Memory B cell (primary cell): ENCODE measurements at regions not wholly inside any gene's neighbourhood (a gene's known extent, or its start where the extent isn't known, plus 50 kb on each side); places are given as distances from the start of the nearest gene placed in this dataset.

Experiments
- ATAC-seq: fragments of 150-1000 bp; cut with Tn5 transposase; 2 replicates; pipeline ENCODE4 v1.10.0; 2021; ENCODE audit warnings: low read depth, mild to moderate bottlenecking, moderate library complexity
- DNase-seq, 2 donors: peaks; one replicate each; pipeline ENCODE4 v3.0.0; 2022; ENCODE audit warnings: low spot score in 2 of 2
- H3K27ac Mint-ChIP-seq: one replicate; pipeline ENCODE4 v1.8.0; 2022; ENCODE audit warnings: mild to moderate bottlenecking, moderate library complexity, mixed read lengths
- H3K27me3 Mint-ChIP-seq: one replicate; pipeline ENCODE4 v1.8.0; 2022; ENCODE audit warnings: mixed read lengths
- H3K36me3 Mint-ChIP-seq: one replicate; pipeline ENCODE4 v1.8.0; 2022; ENCODE audit warnings: mild to moderate bottlenecking, mixed read lengths
- H3K4me1 Mint-ChIP-seq: one replicate; pipeline ENCODE4 v1.8.0; 2022; ENCODE audit warnings: mixed read lengths
- H3K4me3 Mint-ChIP-seq: one replicate; pipeline ENCODE4 v1.8.0; 2022; ENCODE audit warnings: mild to moderate bottlenecking, moderate library complexity, mixed read lengths
- H3K9me3 Mint-ChIP-seq: one replicate; pipeline ENCODE4 v1.8.0; 2022; ENCODE audit warnings: mixed read lengths

DNA sequence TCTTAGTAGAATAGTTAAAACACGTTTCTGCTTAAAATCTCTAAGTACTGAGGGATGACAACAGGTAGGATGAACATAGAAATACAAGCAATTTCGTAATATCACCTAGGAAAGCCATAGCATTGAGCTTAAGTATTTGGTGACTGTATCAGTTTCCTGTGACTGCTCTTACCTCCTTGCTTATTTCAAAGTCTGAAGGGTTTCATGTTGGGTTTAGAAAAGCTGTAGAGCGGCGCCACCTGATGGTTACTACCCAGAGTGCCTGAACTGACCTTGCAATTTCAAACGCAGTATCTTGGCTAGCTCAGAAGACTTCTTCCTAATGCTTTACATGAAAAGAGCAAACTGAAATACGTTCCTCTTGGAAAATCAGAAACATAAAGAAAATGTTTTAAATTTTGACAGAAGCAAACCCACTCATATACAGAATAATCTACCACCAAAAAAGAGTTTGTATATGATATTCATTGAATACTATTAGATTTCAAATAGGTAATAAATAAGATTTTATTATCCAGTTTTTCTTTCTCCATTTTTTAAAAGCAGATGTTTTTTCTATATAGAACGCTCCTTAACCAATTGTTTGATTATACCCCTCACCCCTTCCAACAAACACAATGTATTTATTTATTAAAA, 82.3 kb upstream of the RIPOR2 start:
- peaks cover 30% of the 10 kb centered on the region for H3K4me1 Mint-ChIP-seq
- peak overlapping the region; percentile 90 for H3K27ac Mint-ChIP-seq
- DNase-seq (peak; percentile 60 to 78), ATAC-seq (peak; percentile 68)
- peak overlapping the region; percentile 62 for H3K4me3 Mint-ChIP-seq
- no peaks in the 10 kb centered on the region for H3K9me3 Mint-ChIP-seq
- H3K27me3 Mint-ChIP-seq = no peaks in the 10 kb centered on the region
- H3K36me3 Mint-ChIP-seq = no peaks in the 10 kb centered on the region

DNA sequence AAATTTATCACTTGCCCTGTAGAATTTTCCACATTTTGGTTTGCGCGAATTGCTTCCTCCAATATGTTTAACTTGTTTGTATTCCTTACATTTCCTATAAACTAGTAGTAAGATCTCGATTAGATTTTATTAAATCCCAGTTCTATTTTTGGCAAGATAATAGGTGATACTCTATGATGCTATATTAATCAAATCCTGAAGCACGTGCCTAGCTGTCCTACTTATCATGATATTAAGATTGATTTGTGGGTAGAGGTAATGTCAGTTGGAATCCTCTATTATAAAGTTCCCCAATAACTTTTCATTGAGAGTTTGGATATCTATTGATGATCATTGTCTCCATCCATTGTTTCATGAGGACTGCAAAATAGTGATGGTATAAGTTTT, 82.8 kb upstream of the RIPOR2 start:
- no peak overlapping the region for H3K27ac Mint-ChIP-seq
- DNase-seq = no peak
- H3K4me3 Mint-ChIP-seq = no peak overlapping the region
- no peaks in the 10 kb centered on the region for H3K9me3 Mint-ChIP-seq
- H3K27me3 Mint-ChIP-seq = no peaks in the 10 kb centered on the region
- H3K4me1 Mint-ChIP-seq = peaks cover 27% of the 10 kb centered on the region
- no peak for ATAC-seq
- no peaks in the 10 kb centered on the region for H3K36me3 Mint-ChIP-seq

DNA sequence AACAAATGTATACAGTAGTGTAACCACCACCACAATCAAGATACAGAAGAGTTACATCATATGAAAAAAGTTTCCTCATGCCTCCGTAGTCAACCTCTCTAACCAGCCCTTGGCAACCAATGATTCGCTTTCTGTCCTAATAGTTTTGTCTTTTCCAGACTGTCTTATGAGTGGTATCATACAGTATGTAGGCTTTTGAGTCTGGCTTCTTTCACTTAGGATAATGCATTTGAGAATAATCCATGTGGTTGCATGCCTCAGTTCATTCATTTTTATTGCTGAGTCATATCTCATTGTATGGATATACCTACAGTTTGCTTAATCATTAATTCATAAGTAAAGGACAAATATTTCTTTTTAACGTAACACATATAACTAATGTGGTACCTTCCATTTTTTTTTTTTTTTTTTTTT, 86.4 kb upstream of the RIPOR2 start:
- no peaks in the 10 kb centered on the region for H3K36me3 Mint-ChIP-seq
- H3K9me3 Mint-ChIP-seq = no peaks in the 10 kb centered on the region
- DNase-seq (no peak), ATAC-seq (no peak)
- H3K27ac Mint-ChIP-seq = no peak overlapping the region
- H3K4me3 Mint-ChIP-seq = no peak overlapping the region
- peaks cover 13% of the 10 kb centered on the region for H3K4me1 Mint-ChIP-seq
- H3K27me3 Mint-ChIP-seq = no peaks in the 10 kb centered on the region

- no peak for DNase-seq
- no peak overlapping the region for H3K27ac Mint-ChIP-seq
- ATAC-seq = no peak
- peaks cover 10% of the 10 kb centered on the region for H3K4me1 Mint-ChIP-seq
- no peak overlapping the region for H3K4me3 Mint-ChIP-seq
- no peaks in the 10 kb centered on the region for H3K27me3 Mint-ChIP-seq
- H3K36me3 Mint-ChIP-seq = no peaks in the 10 kb centered on the region
- no peaks in the 10 kb centered on the region for H3K9me3 Mint-ChIP-seq
Observed at GRCh38 chr6:25023781-25024180, 88.0 kb upstream of the RIPOR2 start.

GRCh38 chr6:25024821-25025220, 89.1 kb upstream of the RIPOR2 start:
- no peak overlapping the region for H3K4me3 Mint-ChIP-seq
- H3K36me3 Mint-ChIP-seq = no peaks in the 10 kb centered on the region
- peak overlapping the region; percentile 39 for H3K27ac Mint-ChIP-seq
- ATAC-seq (no peak), DNase-seq (no peak)
- H3K27me3 Mint-ChIP-seq = no peaks in the 10 kb centered on the region
- H3K9me3 Mint-ChIP-seq = no peaks in the 10 kb centered on the region
- H3K4me1 Mint-ChIP-seq = peaks cover 14% of the 10 kb centered on the region

GRCh38 chr6:25025248-25025918, 89.6 kb upstream of the RIPOR2 start:
- peak overlapping the region; percentile 39 for H3K27ac Mint-ChIP-seq
- no peak overlapping the region for H3K4me3 Mint-ChIP-seq
- ATAC-seq (no peak), DNase-seq (no peak)
- no peaks in the 10 kb centered on the region for H3K9me3 Mint-ChIP-seq
- no peaks in the 10 kb centered on the region for H3K36me3 Mint-ChIP-seq
- no peaks in the 10 kb centered on the region for H3K27me3 Mint-ChIP-seq
- H3K4me1 Mint-ChIP-seq = peaks cover 17% of the 10 kb centered on the region

GRCh38 chr6:25025919-25026301, 90.2 kb upstream of the RIPOR2 start:
- Mint-ChIP-seq H3K36me3 (no peaks in the 10 kb centered on the region), H3K27ac (no peak overlapping the region), H3K27me3 (no peaks in the 10 kb centered on the region), H3K4me1 (peaks cover 17% of the 10 kb centered on the region), H3K9me3 (no peaks in the 10 kb centered on the region), H3K4me3 (no peak overlapping the region)
- DNase-seq (no peak), ATAC-seq (no peak)

DNA sequence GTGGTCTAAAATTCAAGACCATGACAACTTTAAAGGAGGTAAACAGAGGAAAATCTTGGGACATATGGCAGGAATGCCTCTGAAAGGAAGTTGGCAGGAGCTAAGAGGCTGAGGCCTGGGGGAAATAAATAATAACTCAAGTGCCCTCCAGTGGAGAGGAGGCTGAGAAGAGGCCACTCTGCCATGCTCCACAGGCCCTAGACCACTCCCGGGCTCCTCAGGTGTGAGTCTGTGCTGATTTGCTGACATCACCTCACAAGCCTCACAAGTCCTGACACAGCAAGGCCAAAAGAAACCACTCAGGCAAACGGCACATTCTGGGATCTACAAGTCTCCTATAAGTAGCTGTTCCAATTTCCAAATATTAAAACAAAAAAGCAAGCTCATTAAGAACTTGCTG, 91.0 kb upstream of the RIPOR2 start:
- H3K4me3 Mint-ChIP-seq = peak overlapping the region; percentile 46
- no peak for DNase-seq

GRCh38 chr6:25027221-25027916, 91.6 kb upstream of the RIPOR2 start:
- H3K4me1 Mint-ChIP-seq = peaks cover 17% of the 10 kb centered on the region
- H3K27me3 Mint-ChIP-seq = no peaks in the 10 kb centered on the region
- ATAC-seq (peak; percentile 93), DNase-seq (peak; percentile 68 to 74)
- peak overlapping the region; percentile 86 for H3K27ac Mint-ChIP-seq
- peak overlapping the region; percentile 85 for H3K4me3 Mint-ChIP-seq
- no peaks in the 10 kb centered on the region for H3K9me3 Mint-ChIP-seq
- peaks cover 3% of the 10 kb centered on the region for H3K36me3 Mint-ChIP-seq

More for the DNA sequence above, 91.0 kb upstream of the RIPOR2 start:
- Mint-ChIP-seq H3K36me3 (peaks cover 3% of the 10 kb centered on the region), H3K9me3 (no peaks in the 10 kb centered on the region), H3K27ac (peak overlapping the region; percentile 86), H3K4me1 (peaks cover 17% of the 10 kb centered on the region), H3K27me3 (no peaks in the 10 kb centered on the region)
- ATAC-seq = peak; percentile 15

DNA sequence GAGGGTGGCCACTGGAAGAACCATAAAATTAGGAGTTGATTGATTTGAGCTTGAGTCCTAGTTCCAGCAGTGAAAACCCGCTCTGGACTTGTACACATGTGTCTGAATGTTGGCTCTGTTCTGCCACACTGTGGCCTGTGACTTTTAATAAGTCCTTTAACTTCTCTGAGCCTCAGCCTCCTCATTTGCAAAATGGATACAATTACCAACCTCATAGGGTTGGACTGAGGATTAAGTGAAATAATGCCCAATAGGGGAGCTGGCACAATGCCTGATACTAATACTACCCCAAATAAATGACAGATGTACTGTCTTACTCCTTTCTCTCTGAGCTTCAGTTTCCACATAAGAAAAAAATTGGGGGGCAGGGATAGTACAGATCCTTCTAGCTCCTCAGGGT, 92.6 kb upstream of the RIPOR2 start:
- Mint-ChIP-seq H3K4me3 (peak overlapping the region; percentile 85), H3K9me3 (no peaks in the 10 kb centered on the region), H3K27me3 (no peaks in the 10 kb centered on the region), H3K36me3 (peaks cover 3% of the 10 kb centered on the region), H3K27ac (peak overlapping the region; percentile 86), H3K4me1 (peaks cover 19% of the 10 kb centered on the region)
- DNase-seq (no peak), ATAC-seq (no peak)

- peaks cover 41% of the 10 kb centered on the region for H3K4me1 Mint-ChIP-seq
- H3K36me3 Mint-ChIP-seq = peaks cover 4% of the 10 kb centered on the region
Observed at GRCh38 chr6:25032934-25033333, 97.2 kb upstream of the RIPOR2 start.

GRCh38 chr6:25034431-25034921, 98.7 kb upstream of the RIPOR2 start:
- H3K36me3 Mint-ChIP-seq = peaks cover 4% of the 10 kb centered on the region
- H3K27me3 Mint-ChIP-seq = no peaks in the 10 kb centered on the region
- H3K9me3 Mint-ChIP-seq = no peaks in the 10 kb centered on the region
- H3K4me3 Mint-ChIP-seq = peak overlapping the region; percentile 85
- no peak for DNase-seq
- peak overlapping the region; percentile 91 for H3K27ac Mint-ChIP-seq
- peak; percentile 39 for ATAC-seq
- H3K4me1 Mint-ChIP-seq = peaks cover 42% of the 10 kb centered on the region

More at GRCh38 chr6:25032934-25033333, 97.2 kb upstream of the RIPOR2 start:
- Mint-ChIP-seq H3K9me3 (no peaks in the 10 kb centered on the region), H3K27me3 (no peaks in the 10 kb centered on the region), H3K4me3 (no peak overlapping the region), H3K27ac (no peak overlapping the region)
- ATAC-seq (no peak), DNase-seq (no peak)

DNA sequence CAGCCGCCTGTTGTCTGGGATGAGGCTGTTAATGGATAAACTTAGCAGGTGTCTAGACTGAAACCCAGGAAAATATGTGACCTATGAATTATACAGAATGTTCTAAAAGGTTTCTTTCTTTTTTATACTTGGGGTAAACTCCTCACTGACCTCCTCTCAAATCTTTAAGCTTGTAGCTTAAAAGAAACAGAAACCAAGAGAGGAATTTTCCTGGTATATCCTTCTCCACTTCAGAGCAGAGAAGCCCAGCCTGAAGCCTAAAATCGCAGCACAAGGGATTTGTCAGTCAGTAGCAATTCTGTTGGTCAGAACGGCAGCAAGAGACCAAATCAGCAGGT, 99.4 kb upstream of the RIPOR2 start:
- H3K27me3 Mint-ChIP-seq = no peaks in the 10 kb centered on the region
- ATAC-seq = no peak

More for the DNA sequence above, 99.4 kb upstream of the RIPOR2 start:
- Mint-ChIP-seq H3K36me3 (peaks cover 4% of the 10 kb centered on the region), H3K27ac (peak overlapping the region; percentile 91), H3K4me3 (peak overlapping the region; percentile 85), H3K9me3 (no peaks in the 10 kb centered on the region), H3K4me1 (peaks cover 39% of the 10 kb centered on the region)
- no peak for DNase-seq
